Ishikawa (cell line): ENCODE measurements at regions not wholly inside any gene's neighbourhood (a gene's known extent, or its start where the extent isn't known, plus 50 kb on each side); places are given as distances from the start of the nearest gene placed in this dataset.

Experiments
- CEBPB ChIP-seq: IDR thresholded peaks from 2 replicates; pipeline ENCODE4 v1.6.1; 2012
- EGR1 ChIP-seq: IDR thresholded peaks from 2 replicates; pipeline ENCODE4 v1.6.1; 2012
- EP300 ChIP-seq: IDR thresholded peaks from 2 replicates; pipeline ENCODE4 v1.6.1; 2012; ENCODE audit warnings: borderline replicate concordance
- FOXM1 ChIP-seq: IDR thresholded peaks from 2 replicates; pipeline ENCODE4 v1.6.1; 2012; ENCODE audit warnings: low read depth, borderline replicate concordance
- MAX ChIP-seq: IDR thresholded peaks from 2 replicates; pipeline ENCODE4 v1.6.1; 2012
- NFIC ChIP-seq: IDR thresholded peaks from 2 replicates; pipeline ENCODE4 v1.6.1; 2012
- REST ChIP-seq: IDR thresholded peaks from 2 replicates; pipeline ENCODE4 v1.6.1; 2012; ENCODE audit warnings: low read depth, mild to moderate bottlenecking
- TEAD4 ChIP-seq: IDR thresholded peaks from 2 replicates; pipeline ENCODE4 v1.6.1; 2012
- USF1 ChIP-seq: IDR thresholded peaks from 2 replicates; pipeline ENCODE4 v1.6.1; 2012
- YY1 ChIP-seq: IDR thresholded peaks from 2 replicates; pipeline ENCODE4 v1.6.1; 2012; ENCODE audit warnings: low read depth

- TF ChIP-seq REST (no peak), TEAD4 (no peak), MAX (no peak), NFIC (no peak), FOXM1 (no peak), EP300 (no peak), CEBPB (no peak), USF1 (no peak), EGR1 (no peak), YY1 (no peak)
Observed at GRCh38 chr1:221834698-221835513, 93.0 kb upstream of the DUSP10 start.
